SK-N-SH (cell line): ENCODE measurements at regions not wholly inside any gene's neighbourhood (a gene's known extent, or its start where the extent isn't known, plus 50 kb on each side); places are given as distances from the start of the nearest gene placed in this dataset.

ENCODE experiments used
- CTCF ChIA-PET: fragments of 300-600, 350-600 bp; formaldehyde crosslinking; extraction: SDS; loops from one replicate; lab custom pipeline; 2021; lab: Yijun Ruan, JAX
- POLR2A ChIA-PET: fragments of 350-600 bp; sonication (Branson Sonifier 250); formaldehyde crosslinking; extraction: SDS; loops from one replicate; lab custom pipeline; 2020; ENCODE audit warnings: antibody characterized with exemption, inconsistent platforms; lab: Yijun Ruan, JAX
- DNase-seq: peaks from one replicate; pipeline ENCODE4 v3.0.0; 2012
- H2AFZ ChIP-seq: fragments of 200-600 bp; sonication (generic); 2 replicates; pipeline ENCODE4 v1.8.1; 2016; ENCODE audit warnings: antibody characterized with exemption, mild to moderate bottlenecking, low read depth
- H3F3A ChIP-seq: fragments of 200-600 bp; sonication (generic); replicated peaks from 2 replicates; pipeline ENCODE3; 2016; ENCODE audit warnings: antibody characterized with exemption, mild to moderate bottlenecking; ENCODE audit not compliant: insufficient read depth
- H3K27ac ChIP-seq, 2 experiments: fragments of 200-500 bp in 1 of 2; fragments of 200-600 bp in 1 of 2; sonication (Bioruptor generic) in 1 of 2; sonication (generic), shearing (Covaris generic) in 1 of 2; 2 replicates each; pipeline versions ENCODE4 v1.5.1 to v1.6.1; 2014 to 2016; ENCODE audit warnings: low read depth in 2 of 2, inconsistent platforms in 1 of 2, low read length in 1 of 2, mild to moderate bottlenecking in 1 of 2, mixed read lengths in 1 of 2
- H3K27me3 ChIP-seq: fragments of 200-600 bp; sonication (generic), shearing (Covaris generic); 2 replicates; pipeline ENCODE4 v1.6.1; 2016; ENCODE audit warnings: mixed run types; ENCODE audit not compliant: insufficient read depth
- H3K36me3 ChIP-seq, 2 experiments: fragments of 200-500 bp in 1 of 2; fragments of 200-600 bp in 1 of 2; sonication (Bioruptor generic) in 1 of 2; sonication (generic) in 1 of 2; replicated peaks in 1 of 2; 2 replicates each; pipeline versions ENCODE3 to v1.5.1; 2014 to 2016; ENCODE audit warnings: low read length in 1 of 2, mild to moderate bottlenecking in 1 of 2; ENCODE audit not compliant: insufficient read depth in 2 of 2, control insufficient read depth in 1 of 2
- H3K4me1 ChIP-seq, 2 experiments: fragments of 200-500 bp in 1 of 2; fragments of 200-600 bp in 1 of 2; sonication (Bioruptor generic) in 1 of 2; sonication (generic), shearing (Covaris generic) in 1 of 2; 2 replicates each; pipeline versions ENCODE4 v1.5.1 to v1.6.1; 2014 to 2016; ENCODE audit warnings: low read depth in 1 of 2, low read length in 1 of 2, mixed run types in 1 of 2; ENCODE audit not compliant: insufficient read depth in 2 of 2, control insufficient read depth in 1 of 2
- H3K4me2 ChIP-seq: fragments of 200-600 bp; sonication (generic), shearing (Covaris generic); 2 replicates; pipeline ENCODE4 v1.6.1; 2017; ENCODE audit warnings: mixed run types
- H3K4me3 ChIP-seq, 2 experiments: fragments of 200-500 bp in 1 of 2; fragments of 200-600 bp in 1 of 2; sonication (Bioruptor generic) in 1 of 2; sonication (generic), shearing (Covaris generic) in 1 of 2; 2 replicates each; pipeline versions ENCODE4 v1.5.1 to v1.8.1; 2014 to 2016; ENCODE audit warnings: low read depth in 2 of 2, inconsistent platforms in 1 of 2, low read length in 1 of 2, mild to moderate bottlenecking in 1 of 2, mixed read lengths in 1 of 2, moderate library complexity in 1 of 2
- H3K79me2 ChIP-seq: fragments of 200-600 bp; sonication (generic); 2 replicates; pipeline ENCODE4 v1.8.1; 2017; ENCODE audit warnings: mild to moderate bottlenecking; ENCODE audit not compliant: insufficient read depth
- H3K9ac ChIP-seq: fragments of 200-600 bp; sonication (generic); 2 replicates; pipeline ENCODE4 v1.6.1; 2017; ENCODE audit warnings: mixed run types
- H3K9me2 ChIP-seq: fragments of 200-600 bp; sonication (generic); 2 replicates; pipeline ENCODE4 v1.6.1; 2017; ENCODE audit warnings: mixed run types
- H3K9me3 ChIP-seq: fragments of 200-600 bp; sonication (generic); 2 replicates; pipeline ENCODE4 v1.6.1; 2017; ENCODE audit warnings: mixed run types, mild to moderate bottlenecking, moderate library complexity
- H4K20me1 ChIP-seq: fragments of 200-600 bp; sonication (generic); 2 replicates; pipeline ENCODE4 v1.6.1; 2017; ENCODE audit warnings: mild to moderate bottlenecking, mixed run types; ENCODE audit not compliant: insufficient read depth
- CHD2 ChIP-seq: fragments of 150-350 bp; IDR thresholded peaks from 2 replicates; pipeline ENCODE4 v1.6.1; 2018; ENCODE audit warnings: low read length; ENCODE audit not compliant: partially characterized antibody
- ELF1 ChIP-seq: IDR thresholded peaks from 2 replicates; pipeline ENCODE4 v1.4.0; 2012
- EP300 ChIP-seq, 2 experiments: IDR thresholded peaks; 2 replicates each; pipeline versions ENCODE4 v1.4.0 to v1.6.1; 2012; ENCODE audit warnings: borderline replicate concordance in 1 of 2, low read depth in 1 of 2, low read length in 1 of 2
- EZH2phosphoT487 ChIP-seq: fragments of 200-600 bp; sonication (generic); IDR thresholded peaks from 2 replicates; pipeline ENCODE4 v1.6.1; 2017; ENCODE audit warnings: low read depth, mixed run types, mild to moderate bottlenecking, antibody characterized with exemption, moderate library complexity, borderline replicate concordance
- FOXM1 ChIP-seq: IDR thresholded peaks from 2 replicates; pipeline ENCODE4 v1.4.0; 2012; ENCODE audit warnings: low read depth, mild to moderate bottlenecking
- GATA2 ChIP-seq: sonication (generic); formaldehyde crosslinking; IDR thresholded peaks from 2 replicates; pipeline ENCODE4 v1.5.0; 2020; ENCODE audit warnings: mild to moderate bottlenecking, missing genetic modification reagents
- MXI1 ChIP-seq: IDR thresholded peaks from 2 replicates; pipeline ENCODE4 v1.6.1; 2012; ENCODE audit warnings: mild to moderate bottlenecking, low read depth, low read length, improper control_type of control experiment
- NFIC ChIP-seq: IDR thresholded peaks from 2 replicates; pipeline ENCODE4 v1.4.0; 2012; ENCODE audit warnings: borderline replicate concordance
- NRF1 ChIP-seq: IDR thresholded peaks from 2 replicates; pipeline ENCODE4 v1.6.1; 2012; ENCODE audit warnings: low read depth, mild to moderate bottlenecking, low read length
- POLR2AphosphoS5 ChIP-seq: IDR thresholded peaks from 2 replicates; pipeline ENCODE4 v1.6.1; 2012; ENCODE audit warnings: low read depth, low read length
- RAD21 ChIP-seq: IDR thresholded peaks from 2 replicates; pipeline ENCODE4 v1.6.1; 2012; ENCODE audit warnings: mild to moderate bottlenecking, low read length
- RXRA ChIP-seq: IDR thresholded peaks from 2 replicates; pipeline ENCODE4 v1.4.0; 2012; ENCODE audit warnings: low read depth, mild to moderate bottlenecking, borderline replicate concordance
- TCF12 ChIP-seq: IDR thresholded peaks from 2 replicates; pipeline ENCODE4 v1.4.0; 2012
- YY1 ChIP-seq: IDR thresholded peaks from 2 replicates; pipeline ENCODE4 v1.4.0; 2012; ENCODE audit warnings: low read depth, mild to moderate bottlenecking
- WGBS: methylation state at CpG from one replicate; pipeline ENCODE4 v1.1.6; 2017; ENCODE audit warnings: low lambda C conversion rate; 5-methylcytosine and 5-hydroxymethylcytosine counted together
- TF ChIP-seq, protein P1 (sequence below): IDR thresholded peaks from 2 replicates; pipeline ENCODE4; 2012
- TF ChIP-seq, protein P2 (sequence below): IDR thresholded peaks from 2 replicates; pipeline ENCODE4 v1.6.1; 2012; ENCODE audit warnings: mild to moderate bottlenecking, low read depth, low read length, moderate library complexity
- TF ChIP-seq, protein P3 (sequence below): fragments of 200-600 bp; sonication (generic); IDR thresholded peaks from 2 replicates; pipeline ENCODE4 v1.6.1; 2017; ENCODE audit warnings: antibody characterized with exemption, mild to moderate bottlenecking, moderate library complexity
- TF ChIP-seq, protein P4 (sequence below): IDR thresholded peaks from 2 replicates; pipeline ENCODE4 v1.4.0; 2012; ENCODE audit warnings: low read depth
- TF ChIP-seq, protein P5 (sequence below): fragments of 150-350 bp; IDR thresholded peaks from 2 replicates; pipeline ENCODE4 v1.6.1; 2017; ENCODE audit warnings: antibody characterized with exemption, low read length, low read depth, borderline replicate concordance
- TF ChIP-seq, protein P6 (sequence below): IDR thresholded peaks from 2 replicates; pipeline ENCODE4 v1.4.0; 2012; ENCODE audit warnings: low read depth, borderline replicate concordance

DNA sequence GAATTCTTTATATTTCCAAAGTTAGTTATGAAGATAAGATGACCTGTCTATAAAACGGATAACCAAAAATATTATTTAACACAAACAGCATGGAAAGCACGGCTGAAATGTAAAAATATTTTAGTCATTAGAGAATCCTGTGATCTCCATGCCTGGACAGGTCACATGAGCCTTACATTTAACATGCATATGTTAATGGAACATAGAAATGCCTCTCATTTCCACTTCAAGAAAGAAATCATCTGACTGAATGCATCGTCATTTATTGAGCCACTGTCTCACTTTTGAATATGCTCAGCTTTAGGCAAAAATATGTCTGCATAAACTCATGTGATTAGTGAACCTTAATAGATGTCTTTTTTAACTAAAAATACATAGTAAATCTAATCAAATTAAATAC, 115.5 kb upstream of the COL24A1 start:
- no peaks in the 10 kb centered on the region for H3K4me1 ChIP-seq
- H4K20me1 ChIP-seq = no peaks in the 10 kb centered on the region
- no peaks in the 10 kb centered on the region for H3K9me2 ChIP-seq
- H3K79me2 ChIP-seq = no peaks in the 10 kb centered on the region
- no peak overlapping the region for H3K4me3 ChIP-seq
- no peak overlapping the region for H3K27ac ChIP-seq
- H3K9me3 ChIP-seq = no peaks in the 10 kb centered on the region
- H2AFZ ChIP-seq = no peak overlapping the region
- TF ChIP-seq, protein P1, sequence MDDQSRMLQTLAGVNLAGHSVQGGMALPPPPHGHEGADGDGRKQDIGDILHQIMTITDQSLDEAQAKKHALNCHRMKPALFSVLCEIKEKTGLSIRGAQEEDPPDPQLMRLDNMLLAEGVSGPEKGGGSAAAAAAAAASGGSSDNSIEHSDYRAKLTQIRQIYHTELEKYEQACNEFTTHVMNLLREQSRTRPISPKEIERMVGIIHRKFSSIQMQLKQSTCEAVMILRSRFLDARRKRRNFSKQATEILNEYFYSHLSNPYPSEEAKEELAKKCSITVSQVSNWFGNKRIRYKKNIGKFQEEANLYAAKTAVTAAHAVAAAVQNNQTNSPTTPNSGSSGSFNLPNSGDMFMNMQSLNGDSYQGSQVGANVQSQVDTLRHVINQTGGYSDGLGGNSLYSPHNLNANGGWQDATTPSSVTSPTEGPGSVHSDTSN = no peak
- TF ChIP-seq GATA2 (CRISPR knock-in tag) = no peak
- no peak for TF ChIP-seq NFIC
- TF ChIP-seq POLR2AphosphoS5 = no peak
- TF ChIP-seq EZH2phosphoT487 = no peak
- TF ChIP-seq EP300 (IDR thresholded peaks at IDR 0.05; ENCODE audit: borderline replicate concordance in 1 of 2, low read depth in 1 of 2, low read length in 1 of 2) = no peak
- no peak for TF ChIP-seq CHD2
- no peak for TF ChIP-seq NRF1
- no peak for TF ChIP-seq YY1
- TF ChIP-seq, protein P2, sequence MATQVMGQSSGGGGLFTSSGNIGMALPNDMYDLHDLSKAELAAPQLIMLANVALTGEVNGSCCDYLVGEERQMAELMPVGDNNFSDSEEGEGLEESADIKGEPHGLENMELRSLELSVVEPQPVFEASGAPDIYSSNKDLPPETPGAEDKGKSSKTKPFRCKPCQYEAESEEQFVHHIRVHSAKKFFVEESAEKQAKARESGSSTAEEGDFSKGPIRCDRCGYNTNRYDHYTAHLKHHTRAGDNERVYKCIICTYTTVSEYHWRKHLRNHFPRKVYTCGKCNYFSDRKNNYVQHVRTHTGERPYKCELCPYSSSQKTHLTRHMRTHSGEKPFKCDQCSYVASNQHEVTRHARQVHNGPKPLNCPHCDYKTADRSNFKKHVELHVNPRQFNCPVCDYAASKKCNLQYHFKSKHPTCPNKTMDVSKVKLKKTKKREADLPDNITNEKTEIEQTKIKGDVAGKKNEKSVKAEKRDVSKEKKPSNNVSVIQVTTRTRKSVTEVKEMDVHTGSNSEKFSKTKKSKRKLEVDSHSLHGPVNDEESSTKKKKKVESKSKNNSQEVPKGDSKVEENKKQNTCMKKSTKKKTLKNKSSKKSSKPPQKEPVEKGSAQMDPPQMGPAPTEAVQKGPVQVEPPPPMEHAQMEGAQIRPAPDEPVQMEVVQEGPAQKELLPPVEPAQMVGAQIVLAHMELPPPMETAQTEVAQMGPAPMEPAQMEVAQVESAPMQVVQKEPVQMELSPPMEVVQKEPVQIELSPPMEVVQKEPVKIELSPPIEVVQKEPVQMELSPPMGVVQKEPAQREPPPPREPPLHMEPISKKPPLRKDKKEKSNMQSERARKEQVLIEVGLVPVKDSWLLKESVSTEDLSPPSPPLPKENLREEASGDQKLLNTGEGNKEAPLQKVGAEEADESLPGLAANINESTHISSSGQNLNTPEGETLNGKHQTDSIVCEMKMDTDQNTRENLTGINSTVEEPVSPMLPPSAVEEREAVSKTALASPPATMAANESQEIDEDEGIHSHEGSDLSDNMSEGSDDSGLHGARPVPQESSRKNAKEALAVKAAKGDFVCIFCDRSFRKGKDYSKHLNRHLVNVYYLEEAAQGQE = no peak
- TF ChIP-seq, protein P3, sequence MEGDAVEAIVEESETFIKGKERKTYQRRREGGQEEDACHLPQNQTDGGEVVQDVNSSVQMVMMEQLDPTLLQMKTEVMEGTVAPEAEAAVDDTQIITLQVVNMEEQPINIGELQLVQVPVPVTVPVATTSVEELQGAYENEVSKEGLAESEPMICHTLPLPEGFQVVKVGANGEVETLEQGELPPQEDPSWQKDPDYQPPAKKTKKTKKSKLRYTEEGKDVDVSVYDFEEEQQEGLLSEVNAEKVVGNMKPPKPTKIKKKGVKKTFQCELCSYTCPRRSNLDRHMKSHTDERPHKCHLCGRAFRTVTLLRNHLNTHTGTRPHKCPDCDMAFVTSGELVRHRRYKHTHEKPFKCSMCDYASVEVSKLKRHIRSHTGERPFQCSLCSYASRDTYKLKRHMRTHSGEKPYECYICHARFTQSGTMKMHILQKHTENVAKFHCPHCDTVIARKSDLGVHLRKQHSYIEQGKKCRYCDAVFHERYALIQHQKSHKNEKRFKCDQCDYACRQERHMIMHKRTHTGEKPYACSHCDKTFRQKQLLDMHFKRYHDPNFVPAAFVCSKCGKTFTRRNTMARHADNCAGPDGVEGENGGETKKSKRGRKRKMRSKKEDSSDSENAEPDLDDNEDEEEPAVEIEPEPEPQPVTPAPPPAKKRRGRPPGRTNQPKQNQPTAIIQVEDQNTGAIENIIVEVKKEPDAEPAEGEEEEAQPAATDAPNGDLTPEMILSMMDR = no peak
- TF ChIP-seq, protein P4, sequence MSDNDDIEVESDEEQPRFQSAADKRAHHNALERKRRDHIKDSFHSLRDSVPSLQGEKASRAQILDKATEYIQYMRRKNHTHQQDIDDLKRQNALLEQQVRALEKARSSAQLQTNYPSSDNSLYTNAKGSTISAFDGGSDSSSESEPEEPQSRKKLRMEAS = no peak
- TF ChIP-seq ELF1 = no peak
- no peak for TF ChIP-seq RXRA
- no peak for TF ChIP-seq MXI1
- no peak for TF ChIP-seq RAD21
- no peak for TF ChIP-seq FOXM1
- TF ChIP-seq, protein P5, sequence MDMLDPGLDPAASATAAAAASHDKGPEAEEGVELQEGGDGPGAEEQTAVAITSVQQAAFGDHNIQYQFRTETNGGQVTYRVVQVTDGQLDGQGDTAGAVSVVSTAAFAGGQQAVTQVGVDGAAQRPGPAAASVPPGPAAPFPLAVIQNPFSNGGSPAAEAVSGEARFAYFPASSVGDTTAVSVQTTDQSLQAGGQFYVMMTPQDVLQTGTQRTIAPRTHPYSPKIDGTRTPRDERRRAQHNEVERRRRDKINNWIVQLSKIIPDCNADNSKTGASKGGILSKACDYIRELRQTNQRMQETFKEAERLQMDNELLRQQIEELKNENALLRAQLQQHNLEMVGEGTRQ = no peak
- no peak for TF ChIP-seq TCF12
- TF ChIP-seq, protein P6, sequence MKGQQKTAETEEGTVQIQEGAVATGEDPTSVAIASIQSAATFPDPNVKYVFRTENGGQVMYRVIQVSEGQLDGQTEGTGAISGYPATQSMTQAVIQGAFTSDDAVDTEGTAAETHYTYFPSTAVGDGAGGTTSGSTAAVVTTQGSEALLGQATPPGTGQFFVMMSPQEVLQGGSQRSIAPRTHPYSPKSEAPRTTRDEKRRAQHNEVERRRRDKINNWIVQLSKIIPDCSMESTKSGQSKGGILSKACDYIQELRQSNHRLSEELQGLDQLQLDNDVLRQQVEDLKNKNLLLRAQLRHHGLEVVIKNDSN = no peak
- WGBS = 6% methylated on average over 3 of the region's 3 CpGs
- no peak overlapping the region for H3K9ac ChIP-seq
- no peak overlapping the region for H3K4me2 ChIP-seq
- no peak for DNase-seq
- H3K36me3 ChIP-seq = no peaks in the 10 kb centered on the region
- POLR2A ChIA-PET = no interaction called here
- CTCF ChIA-PET = no interaction called here
- H3F3A ChIP-seq = no peaks in the 10 kb centered on the region
- H3K27me3 ChIP-seq = no peaks in the 10 kb centered on the region
